HCT116 (cell line): ENCODE measurements at regions not wholly inside any gene's neighbourhood (a gene's known extent, or its start where the extent isn't known, plus 50 kb on each side); places are given as distances from the start of the nearest gene placed in this dataset.
"Not testable (repeated sequence)": the region's sequence is repeated elsewhere in the genome, so short reads cannot be mapped to it uniquely, and the experiment has no call there.

Experiments
- CEBPB ChIP-seq: IDR thresholded peaks from 2 replicates; pipeline ENCODE4 v1.6.1; 2012; ENCODE audit warnings: low read depth
- CTCF ChIP-seq, 3 experiments: fragments of 200-600 bp in 1 of 3; sonication (generic) in 1 of 3; IDR thresholded peaks in 2 of 3; conservative IDR thresholded peaks in 1 of 3; 2 replicates each; pipeline ENCODE4 v1.5.1; 2012 to 2017; ENCODE audit warnings: low read depth in 2 of 3, low read length in 2 of 3, antibody characterized with exemption in 1 of 3, borderline replicate concordance in 1 of 3, control low read depth in 1 of 3, mild to moderate bottlenecking in 1 of 3, mixed read lengths in 1 of 3, mixed run types in 1 of 3, moderate library complexity in 1 of 3; ENCODE audit not compliant: insufficient read depth in 1 of 3
- FOSL1 ChIP-seq: IDR thresholded peaks from 2 replicates; pipeline ENCODE4 v1.6.1; 2012; ENCODE audit warnings: low read depth
- POLR2A ChIP-seq: IDR thresholded peaks from 2 replicates; pipeline ENCODE4 v1.7.0; 2011; ENCODE audit warnings: borderline replicate concordance; ENCODE audit not compliant: insufficient read depth, insufficient read length; ENCODE audit errors: extremely low read depth
- POLR2AphosphoS5 ChIP-seq: IDR thresholded peaks from 2 replicates; pipeline ENCODE4 v1.6.1; 2011; ENCODE audit warnings: mild to moderate bottlenecking, low read depth, low read length, moderate library complexity
- SP1 ChIP-seq: IDR thresholded peaks from 2 replicates; pipeline ENCODE4 v1.6.1; 2012; ENCODE audit warnings: low read depth

GRCh38 chr17:72573492-72573801, 452.6 kb downstream of the SOX9 start:
- TF ChIP-seq CEBPB; CTCF (IDR thresholded peaks at IDR 0.05 in 2 of 3, conservative IDR thresholded peaks at IDR 0.05 in 1 of 3; ENCODE audit: borderline replicate concordance in 1 of 3, insufficient read depth in 1 of 3, low read depth in 2 of 3, low read length in 2 of 3); FOSL1; POLR2AphosphoS5; POLR2A; SP1: not testable (repeated sequence)
